CD1c-positive myeloid dendritic cell (primary cell): ENCODE measurements at regions not wholly inside any gene's neighbourhood (a gene's known extent, or its start where the extent isn't known, plus 50 kb on each side); places are given as distances from the start of the nearest gene placed in this dataset.
A peak's percentile ranks its signal among the peaks of the same experiment; 100 is the strongest.

Source experiments
- DNase-seq: peaks from one replicate; pipeline ENCODE4 v3.0.0-alpha.2; 2016; ENCODE audit errors: extremely low spot score

DNA sequence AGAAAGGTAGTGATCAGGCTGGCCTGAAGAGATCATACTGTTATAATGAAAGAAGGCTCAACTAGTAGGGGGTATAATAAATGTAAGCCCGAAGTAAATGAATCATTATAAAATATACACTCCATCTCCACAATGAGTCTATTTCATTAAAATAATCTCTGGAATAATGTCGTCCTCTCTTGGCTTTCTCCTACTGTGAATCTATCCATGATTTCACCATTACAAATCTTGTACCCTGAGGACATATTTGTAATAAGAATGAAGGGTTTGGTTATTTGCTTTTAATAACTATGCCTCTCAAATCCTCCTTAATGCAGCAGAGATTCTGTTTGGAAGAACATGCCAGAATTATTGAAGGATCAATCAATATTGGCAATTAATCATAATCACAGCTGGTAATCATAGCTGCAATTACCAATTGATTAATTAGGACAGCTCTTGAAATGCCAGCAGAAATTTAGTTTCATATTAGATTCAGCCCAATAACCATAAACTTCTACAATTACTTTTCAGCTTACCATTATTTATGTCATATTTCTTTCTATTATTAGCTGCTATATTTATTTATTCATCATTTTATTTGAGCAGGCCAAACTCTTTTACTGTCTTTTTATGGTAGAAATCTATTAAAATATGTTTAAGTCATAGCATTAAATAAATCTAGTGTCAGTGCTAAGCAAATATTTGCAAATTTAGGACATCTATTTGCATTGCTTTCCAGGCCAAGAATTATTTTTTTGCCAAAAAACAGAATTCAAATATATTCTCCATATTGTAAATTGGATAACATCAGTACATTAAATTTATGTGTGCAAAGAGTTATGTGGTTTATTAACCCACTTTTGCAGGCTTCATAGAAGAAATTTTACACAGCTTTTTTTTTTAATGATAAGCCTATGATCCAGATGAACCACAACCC, 588.4 kb upstream of the LRRC4C start:
- DNase-seq, result no peak

GRCh38 chr11:42049186-42049585, 589.7 kb upstream of the LRRC4C start:
- no peak for DNase-seq

DNA sequence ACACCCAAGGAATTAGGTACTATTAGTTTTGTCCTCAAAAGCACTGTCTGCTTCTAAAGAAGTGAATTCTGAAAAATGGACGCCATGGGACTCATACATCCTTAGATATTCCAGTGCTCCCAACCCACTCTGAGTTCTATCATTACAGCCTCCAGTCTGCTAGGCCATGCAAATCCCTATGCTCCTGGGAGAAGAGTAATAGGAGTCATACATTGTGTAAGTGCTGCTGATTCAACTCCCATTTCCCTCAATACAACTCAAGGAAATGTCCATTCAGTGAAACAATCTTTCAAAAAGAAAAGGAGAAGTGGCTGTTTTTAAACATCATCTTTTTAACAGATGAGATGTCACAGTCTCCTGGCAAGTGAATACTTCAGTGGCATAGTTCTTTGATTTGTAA, 590.2 kb upstream of the LRRC4C start:
- DNase-seq, result no peak

- no peak for DNase-seq
Measured at GRCh38 chr11:42054351-42054900, 595.0 kb upstream of the LRRC4C start.

GRCh38 chr11:42055606-42056005, 596.2 kb upstream of the LRRC4C start:
- no peak for DNase-seq

- DNase-seq, result no peak
Measured at GRCh38 chr11:42058794-42059193, 599.3 kb upstream of the LRRC4C start.

DNA sequence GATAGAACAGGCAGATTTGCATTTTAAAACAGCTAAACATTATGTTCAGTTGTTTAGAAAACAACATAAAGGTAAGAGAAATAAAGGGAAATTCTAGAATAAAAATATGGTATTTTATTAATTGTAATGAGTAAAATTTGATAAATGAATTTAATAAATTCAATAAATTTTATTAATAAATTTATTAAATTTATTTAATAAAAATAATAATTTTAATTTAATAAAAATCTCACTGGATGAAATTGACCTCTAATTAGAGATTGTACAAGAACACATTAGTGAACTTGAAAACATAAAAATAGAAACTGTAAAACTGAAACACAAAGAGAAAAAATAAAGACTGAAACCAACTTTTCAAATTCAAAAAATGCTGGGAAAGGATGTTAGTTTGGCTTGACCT, 605.7 kb upstream of the LRRC4C start:
- no peak for DNase-seq

DNA sequence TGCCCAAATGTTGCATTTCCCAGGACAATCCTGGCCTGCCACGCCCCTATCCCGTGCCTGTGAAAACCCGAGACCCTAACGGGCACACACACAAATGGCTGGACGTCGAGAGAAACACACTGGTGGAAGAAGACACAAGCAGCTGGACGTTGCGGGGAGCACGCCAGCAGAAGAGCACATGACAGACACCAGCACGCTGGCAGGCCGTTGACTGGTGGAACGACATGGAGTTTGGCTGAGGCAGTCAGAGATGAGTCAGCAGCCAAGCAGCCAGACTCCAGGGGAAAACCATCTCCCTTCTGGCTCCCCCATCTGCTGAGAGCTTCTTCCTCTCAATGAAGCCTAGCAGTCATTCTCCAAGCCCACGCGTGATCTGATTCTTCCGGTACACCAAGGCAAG, 606.7 kb upstream of the LRRC4C start:
- DNase-seq, result no peak

DNA sequence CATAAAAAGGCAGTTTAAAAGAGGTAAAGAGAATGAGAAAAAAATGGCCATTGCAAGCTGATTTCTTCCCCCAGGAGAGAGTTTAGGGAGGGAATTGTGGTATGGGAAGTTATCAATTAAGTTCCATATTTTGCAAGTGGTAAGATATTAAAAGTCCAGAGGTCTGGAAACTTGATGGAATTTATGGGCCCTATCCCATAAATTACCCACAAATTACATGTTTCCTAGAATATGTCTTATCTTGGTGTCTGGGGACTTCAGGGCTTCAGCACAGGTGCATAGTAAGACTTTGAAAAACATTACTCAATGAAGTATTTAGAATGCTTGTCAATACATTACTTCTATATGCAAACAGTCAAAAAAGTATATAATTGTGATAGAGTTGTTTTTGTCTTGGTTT, 614.9 kb upstream of the LRRC4C start:
- DNase-seq, result no peak

DNA sequence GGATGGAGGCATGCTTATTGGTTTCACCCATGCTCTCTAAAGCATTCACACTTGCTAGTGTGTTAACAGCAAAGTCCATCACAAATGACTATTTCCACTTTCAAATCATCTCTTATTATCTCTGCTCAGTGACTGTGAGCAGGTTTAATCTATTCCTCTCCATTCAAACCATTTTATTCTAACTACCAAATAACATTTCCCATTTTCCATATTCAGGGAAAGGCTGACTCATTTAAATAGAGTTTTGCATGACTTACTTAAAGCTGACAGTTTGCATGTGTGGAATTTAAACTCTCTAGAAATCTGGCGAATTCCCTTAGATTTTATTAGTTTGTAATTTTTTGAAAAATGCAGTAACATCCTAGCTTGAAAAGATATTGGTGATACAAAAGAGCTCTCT, 615.7 kb upstream of the LRRC4C start:
- DNase-seq, result no peak

- DNase-seq, result no peak
Measured at GRCh38 chr11:42077794-42078193, 618.3 kb upstream of the LRRC4C start.

DNA sequence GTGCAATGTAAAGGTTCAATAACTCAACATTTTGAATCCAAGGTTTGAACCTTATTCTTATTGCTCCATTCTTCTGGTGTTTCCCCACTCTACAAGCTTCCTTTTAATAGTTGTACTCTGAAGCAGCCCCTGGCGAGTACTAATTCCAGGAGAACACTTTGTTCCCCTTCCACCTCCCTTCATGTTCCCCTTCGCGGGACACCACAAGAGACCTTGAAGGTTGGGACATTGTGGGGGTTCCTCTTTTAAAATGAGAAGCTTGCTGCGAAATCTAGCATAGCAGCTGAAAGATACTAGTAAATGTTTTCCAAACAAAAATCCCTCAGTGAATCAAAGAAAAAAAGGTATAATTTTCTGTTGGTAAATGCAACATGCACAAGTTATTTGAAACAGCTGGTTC, 626.3 kb upstream of the LRRC4C start:
- peak; percentile 36 for DNase-seq

DNA sequence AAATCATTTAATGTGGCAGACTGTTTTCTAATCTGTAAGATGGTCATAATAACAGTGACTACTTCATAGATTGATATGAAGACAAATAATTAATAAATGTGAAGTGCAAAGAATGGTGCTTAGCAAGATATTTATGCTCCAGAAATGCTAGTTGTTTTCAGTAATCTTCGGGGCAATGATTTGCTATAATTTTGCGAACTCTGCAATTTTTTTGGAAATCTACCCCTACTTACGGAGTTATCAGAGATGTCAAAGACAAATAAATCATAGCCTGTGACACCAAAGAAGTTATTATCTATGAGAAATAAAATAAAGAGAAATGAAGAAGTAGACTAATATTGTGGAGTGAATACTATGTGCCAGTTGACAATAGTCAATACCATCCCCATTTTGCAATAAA, 634.1 kb upstream of the LRRC4C start:
- DNase-seq, result no peak

DNA sequence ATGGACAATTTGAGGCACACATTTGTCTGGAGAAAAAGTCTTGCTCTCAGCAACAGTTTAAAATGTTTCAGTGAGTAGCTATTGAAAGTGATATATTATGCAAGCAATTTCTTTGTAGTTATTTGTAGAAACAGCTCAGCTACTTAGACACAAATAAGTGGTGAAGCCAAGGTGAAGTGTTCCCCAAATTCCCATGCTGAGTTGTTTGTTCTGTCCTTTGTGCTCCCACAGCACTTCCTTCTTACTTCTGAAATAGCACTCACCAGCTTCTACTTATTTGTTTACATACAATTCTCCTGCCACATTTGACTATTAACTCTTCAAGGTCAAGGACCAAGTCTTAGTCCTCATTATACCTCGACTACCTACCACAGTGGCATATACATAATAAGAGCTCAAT, 638.6 kb upstream of the LRRC4C start:
- DNase-seq, result no peak

- no peak for DNase-seq
Measured at GRCh38 chr11:42112866-42113265, 653.4 kb upstream of the LRRC4C start.

GRCh38 chr11:42114927-42115326, 655.5 kb upstream of the LRRC4C start:
- DNase-seq, result no peak

- DNase-seq, result no peak
Measured at GRCh38 chr11:42138454-42138853, 679.0 kb upstream of the LRRC4C start.

GRCh38 chr11:42145311-42145710, 685.9 kb upstream of the LRRC4C start:
- DNase-seq, result no peak

DNA sequence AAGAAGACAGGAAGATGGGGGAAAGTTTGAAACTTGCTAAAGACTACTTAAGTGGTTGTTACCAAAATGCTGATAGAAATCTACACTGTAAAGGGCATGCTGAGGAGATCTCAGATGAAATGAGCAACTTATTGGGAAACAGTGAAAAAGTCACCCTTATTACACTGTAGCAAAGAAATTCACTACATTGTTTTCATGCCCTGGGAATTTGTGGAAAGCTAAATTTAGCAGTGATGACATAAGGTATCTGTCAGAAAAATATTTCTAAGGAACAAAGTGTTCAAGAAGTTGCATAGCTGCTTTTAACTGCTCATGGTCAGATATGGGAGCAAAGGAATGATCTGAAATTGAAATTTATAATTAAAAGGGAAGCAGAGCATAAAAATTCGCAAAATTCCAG, 702.4 kb upstream of the LRRC4C start:
- DNase-seq, result no peak

GRCh38 chr11:42169191-42169590, 709.7 kb upstream of the LRRC4C start:
- DNase-seq, result no peak

DNA sequence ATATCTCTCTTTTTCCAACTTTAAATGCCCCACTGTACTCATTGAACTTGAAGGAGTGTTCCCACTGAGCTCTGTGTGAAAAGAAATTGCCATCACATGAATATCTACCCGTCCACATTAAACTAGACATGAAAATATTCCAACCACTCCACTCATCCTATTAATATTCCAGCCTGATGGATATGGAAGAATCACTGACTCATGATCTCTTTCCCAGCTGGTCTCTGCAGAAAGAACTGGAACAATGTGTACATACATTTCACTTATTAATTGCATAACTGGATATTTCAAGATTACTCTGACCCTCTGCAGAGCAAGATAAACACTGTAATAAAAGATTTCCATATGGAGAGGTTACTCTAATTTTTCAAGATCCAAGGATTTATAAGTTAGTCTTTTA, 711.1 kb upstream of the LRRC4C start:
- DNase-seq, result no peak

DNA sequence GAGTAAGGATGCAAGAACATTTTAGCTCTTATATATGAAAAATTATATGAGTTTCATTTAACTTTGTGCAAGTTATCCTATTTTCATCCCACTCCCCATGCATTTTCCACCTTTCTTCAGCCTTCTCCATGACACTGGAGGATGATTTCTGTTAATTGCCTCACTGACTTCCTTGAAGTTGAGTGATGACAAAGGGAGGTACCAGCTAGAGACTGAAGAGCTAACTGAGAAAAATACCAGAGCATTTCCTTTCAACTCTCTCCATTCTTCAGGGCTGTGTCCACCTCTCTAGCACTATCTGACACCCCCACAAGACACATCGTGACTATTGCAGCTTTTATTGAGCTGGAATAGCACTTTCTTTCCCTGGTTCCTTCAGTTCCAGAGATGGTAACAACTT, 711.6 kb upstream of the LRRC4C start:
- DNase-seq, result no peak

- DNase-seq, result no peak
Measured at GRCh38 chr11:42172441-42172840, 713.0 kb upstream of the LRRC4C start.

DNA sequence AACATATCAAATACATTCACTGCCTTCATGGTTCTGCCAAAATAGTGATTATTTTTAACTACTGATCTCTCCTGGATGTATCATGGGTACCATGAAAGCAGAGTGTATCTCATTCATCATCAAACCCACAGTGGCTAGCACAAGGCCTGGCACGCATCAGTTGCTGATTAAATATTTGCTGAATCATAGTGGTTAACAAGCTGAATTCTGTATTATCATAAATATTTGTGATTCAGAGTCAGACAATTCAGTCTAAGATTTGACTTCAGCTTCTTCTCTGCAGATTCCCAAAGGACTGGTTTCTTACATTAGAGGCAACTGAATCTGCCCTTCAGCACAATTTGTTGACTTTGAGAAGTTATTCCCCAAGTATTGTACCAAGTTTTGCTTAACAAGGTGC, 715.8 kb upstream of the LRRC4C start:
- no peak for DNase-seq
